SK-N-SH (cell line): ENCODE measurements at regions not wholly inside any gene's neighbourhood (a gene's known extent, or its start where the extent isn't known, plus 50 kb on each side); places are given as distances from the start of the nearest gene placed in this dataset.

ENCODE experiments used
- CTCF ChIP-seq: fragments of 200-600 bp; sonication (generic); IDR thresholded peaks from 2 replicates; pipeline ENCODE4 v1.6.1; 2017; ENCODE audit warnings: antibody characterized with exemption, mild to moderate bottlenecking, moderate library complexity
- ELF1 ChIP-seq: IDR thresholded peaks from 2 replicates; pipeline ENCODE4 v1.4.0; 2012
- EP300 ChIP-seq, 2 experiments: IDR thresholded peaks; 2 replicates each; pipeline versions ENCODE4 v1.4.0 to v1.6.1; 2012; ENCODE audit warnings: borderline replicate concordance in 1 of 2, low read depth in 1 of 2, low read length in 1 of 2
- FOXM1 ChIP-seq: IDR thresholded peaks from 2 replicates; pipeline ENCODE4 v1.4.0; 2012; ENCODE audit warnings: low read depth, mild to moderate bottlenecking
- GABPA ChIP-seq: IDR thresholded peaks from 2 replicates; pipeline ENCODE4 v1.4.0; 2012; ENCODE audit warnings: low read depth, mild to moderate bottlenecking
- RAD21 ChIP-seq: IDR thresholded peaks from 2 replicates; pipeline ENCODE4 v1.6.1; 2012; ENCODE audit warnings: mild to moderate bottlenecking, low read length
- REST ChIP-seq: IDR thresholded peaks from 2 replicates; pipeline ENCODE4 v1.6.1; 2012; ENCODE audit warnings: mild to moderate bottlenecking, low read depth, low read length, moderate library complexity
- RFX5 ChIP-seq: IDR thresholded peaks from 2 replicates; pipeline ENCODE4 v1.6.1; 2012; ENCODE audit warnings: mild to moderate bottlenecking, improper control_type of control experiment, low read length
- TAF1 ChIP-seq: IDR thresholded peaks from 2 replicates; pipeline ENCODE4 v1.6.1; 2012; ENCODE audit warnings: low read depth, mild to moderate bottlenecking, low read length, moderate library complexity, borderline replicate concordance
- TCF12 ChIP-seq: IDR thresholded peaks from 2 replicates; pipeline ENCODE4 v1.4.0; 2012
- USF2 ChIP-seq: fragments of 150-350 bp; IDR thresholded peaks from 2 replicates; pipeline ENCODE4 v1.6.1; 2017; ENCODE audit warnings: antibody characterized with exemption, low read length, low read depth, borderline replicate concordance

- TF ChIP-seq CTCF = no peak
- TF ChIP-seq TAF1 = no peak
- TF ChIP-seq USF2 = no peak
- no peak for TF ChIP-seq RAD21
- TF ChIP-seq TCF12 = no peak
- TF ChIP-seq FOXM1 = no peak
- TF ChIP-seq ELF1 = no peak
- TF ChIP-seq RFX5 = no peak
- no peak for TF ChIP-seq GABPA
- no peak for TF ChIP-seq EP300 (IDR thresholded peaks at IDR 0.05; ENCODE audit: borderline replicate concordance in 1 of 2, low read depth in 1 of 2, low read length in 1 of 2)
- no peak for TF ChIP-seq REST
Measured at GRCh38 chr2:67046591-67046990, 350.5 kb upstream of the ETAA1 start.
